ENCODE measurements at regions not wholly inside any gene's neighbourhood (a gene's known extent, or its start where the extent isn't known, plus 50 kb on each side); places are given as distances from the start of the nearest gene placed in this dataset.

GRCh38 chr13:86563308-86563707, 764.1 kb upstream of the SLITRK6 start:
- no peak for TF ChIP-seq POLR2AphosphoS5 (IDR thresholded peaks at IDR 0.05; ENCODE audit: borderline replicate concordance, low read depth, low read length)
- Histone ChIP-seq H3K36me3 (ENCODE audit: insufficient read depth, low read length) (no peaks in the 10 kb centered on the region), H3K9ac (ENCODE audit: insufficient read length) (no peak overlapping the region), H3K9me3 (ENCODE audit: low read depth, low read length) (no peaks in the 10 kb centered on the region), H3K4me3 (no peak overlapping the region), H3K27ac (no peak overlapping the region)
- no peak for DNase-seq (ENCODE audit: low read depth, low spot score)

- Histone ChIP-seq H3K36me3 (ENCODE audit: insufficient read depth, low read length) (no peaks in the 10 kb centered on the region), H3K27ac (no peak overlapping the region), H3K4me3 (no peak overlapping the region), H3K9me3 (ENCODE audit: low read depth, low read length) (no peaks in the 10 kb centered on the region), H3K9ac (ENCODE audit: insufficient read length) (no peak overlapping the region)
- TF ChIP-seq POLR2AphosphoS5 (IDR thresholded peaks at IDR 0.05; ENCODE audit: borderline replicate concordance, low read depth, low read length) (no peak), EZH2 (IDR thresholded peaks at IDR 0.05) (no peak), FOXP2 (optimal IDR thresholded peaks at IDR 0.05; ENCODE audit: control extremely low read depth, extremely low read length, insufficient read depth) (no peak)
- DNase-seq (ENCODE audit: low read depth, low spot score) = no peak
These were observed 767.9 kb upstream of the SLITRK6 start for GRCh38 chr13:86567119-86567518.

GRCh38 chr13:86569119-86569518, 769.9 kb upstream of the SLITRK6 start:
- H3K9me3 ChIP-seq (ENCODE audit: low read depth, low read length) = no peaks in the 10 kb centered on the region
- H3K9ac ChIP-seq (ENCODE audit: insufficient read length) = no peak overlapping the region
- no peak for DNase-seq (ENCODE audit: low read depth, low spot score)
- no peak overlapping the region for H3K27ac ChIP-seq
- no peak overlapping the region for H3K4me3 ChIP-seq
- no peaks in the 10 kb centered on the region for H3K36me3 ChIP-seq (ENCODE audit: insufficient read depth, low read length)
- TF ChIP-seq EZH2 (IDR thresholded peaks at IDR 0.05) (no peak), FOXP2 (optimal IDR thresholded peaks at IDR 0.05; ENCODE audit: control extremely low read depth, extremely low read length, insufficient read depth) (no peak), POLR2AphosphoS5 (IDR thresholded peaks at IDR 0.05; ENCODE audit: borderline replicate concordance, low read depth, low read length) (no peak)

- Histone ChIP-seq H3K9me3 (ENCODE audit: low read depth, low read length) (no peaks in the 10 kb centered on the region), H3K27ac (no peak overlapping the region), H3K4me3 (no peak overlapping the region), H3K36me3 (ENCODE audit: insufficient read depth, low read length) (no peaks in the 10 kb centered on the region), H3K9ac (ENCODE audit: insufficient read length) (no peak overlapping the region)
- no peak for DNase-seq (ENCODE audit: low read depth, low spot score)
- no peak for TF ChIP-seq FOXP2 (optimal IDR thresholded peaks at IDR 0.05; ENCODE audit: control extremely low read depth, extremely low read length, insufficient read depth)
These were observed 770.8 kb upstream of the SLITRK6 start for GRCh38 chr13:86569974-86570373.

GRCh38 chr13:86572115-86572514, 772.9 kb upstream of the SLITRK6 start:
- Histone ChIP-seq H3K9me3 (ENCODE audit: low read depth, low read length) (no peaks in the 10 kb centered on the region), H3K4me3 (no peak overlapping the region), H3K27ac (no peak overlapping the region), H3K36me3 (ENCODE audit: insufficient read depth, low read length) (no peaks in the 10 kb centered on the region), H3K9ac (ENCODE audit: insufficient read length) (no peak overlapping the region)
- no peak for TF ChIP-seq EZH2 (IDR thresholded peaks at IDR 0.05)
- no peak for TF ChIP-seq FOXP2 (optimal IDR thresholded peaks at IDR 0.05; ENCODE audit: control extremely low read depth, extremely low read length, insufficient read depth)
- TF ChIP-seq POLR2AphosphoS5 (IDR thresholded peaks at IDR 0.05; ENCODE audit: borderline replicate concordance, low read depth, low read length) = no peak
- no peak for DNase-seq (ENCODE audit: low read depth, low spot score)

GRCh38 chr13:86579662-86580061, 780.4 kb upstream of the SLITRK6 start:
- no peak for DNase-seq (ENCODE audit: low read depth, low spot score)
- Histone ChIP-seq H3K9me3 (ENCODE audit: low read depth, low read length) (no peaks in the 10 kb centered on the region), H3K27ac (no peak overlapping the region), H3K4me3 (no peak overlapping the region), H3K9ac (ENCODE audit: insufficient read length) (no peak overlapping the region), H3K36me3 (ENCODE audit: insufficient read depth, low read length) (no peaks in the 10 kb centered on the region)
- TF ChIP-seq EZH2 (IDR thresholded peaks at IDR 0.05) = no peak
- no peak for TF ChIP-seq POLR2AphosphoS5 (IDR thresholded peaks at IDR 0.05; ENCODE audit: borderline replicate concordance, low read depth, low read length)
- no peak for TF ChIP-seq FOXP2 (optimal IDR thresholded peaks at IDR 0.05; ENCODE audit: control extremely low read depth, extremely low read length, insufficient read depth)

- no peak overlapping the region for H3K4me3 ChIP-seq
- no peak for TF ChIP-seq FOXP2 (optimal IDR thresholded peaks at IDR 0.05; ENCODE audit: control extremely low read depth, extremely low read length, insufficient read depth)
- TF ChIP-seq EZH2 (IDR thresholded peaks at IDR 0.05) = no peak
- no peak for TF ChIP-seq POLR2AphosphoS5 (IDR thresholded peaks at IDR 0.05; ENCODE audit: borderline replicate concordance, low read depth, low read length)
- DNase-seq (ENCODE audit: low read depth, low spot score) = no peak
- no peaks in the 10 kb centered on the region for H3K9me3 ChIP-seq (ENCODE audit: low read depth, low read length)
- H3K9ac ChIP-seq (ENCODE audit: insufficient read length) = no peak overlapping the region
- H3K36me3 ChIP-seq (ENCODE audit: insufficient read depth, low read length) = no peaks in the 10 kb centered on the region
- H3K27ac ChIP-seq = no peak overlapping the region
These were observed 782.5 kb upstream of the SLITRK6 start for GRCh38 chr13:86581706-86582105.

GRCh38 chr13:86584301-86584700, 785.1 kb upstream of the SLITRK6 start:
- H3K36me3 ChIP-seq (ENCODE audit: insufficient read depth, low read length) = no peaks in the 10 kb centered on the region
- TF ChIP-seq FOXP2 (optimal IDR thresholded peaks at IDR 0.05; ENCODE audit: control extremely low read depth, extremely low read length, insufficient read depth) (no peak), POLR2AphosphoS5 (IDR thresholded peaks at IDR 0.05; ENCODE audit: borderline replicate concordance, low read depth, low read length) (no peak), EZH2 (IDR thresholded peaks at IDR 0.05) (no peak)
- no peaks in the 10 kb centered on the region for H3K9me3 ChIP-seq (ENCODE audit: low read depth, low read length)
- H3K4me3 ChIP-seq = no peak overlapping the region
- DNase-seq (ENCODE audit: low read depth, low spot score) = no peak
- no peak overlapping the region for H3K9ac ChIP-seq (ENCODE audit: insufficient read length)
- no peak overlapping the region for H3K27ac ChIP-seq

GRCh38 chr13:86585835-86586234, 786.6 kb upstream of the SLITRK6 start:
- Histone ChIP-seq H3K9ac (ENCODE audit: insufficient read length) (no peak overlapping the region), H3K36me3 (ENCODE audit: insufficient read depth, low read length) (no peaks in the 10 kb centered on the region), H3K27ac (peak overlapping the region; percentile 26; the same call in 1 of the 2 replicates), H3K9me3 (ENCODE audit: low read depth, low read length) (no peaks in the 10 kb centered on the region), H3K4me3 (no peak overlapping the region)
- DNase-seq (ENCODE audit: low read depth, low spot score) = no peak
- TF ChIP-seq EZH2 (IDR thresholded peaks at IDR 0.05) (no peak), POLR2AphosphoS5 (IDR thresholded peaks at IDR 0.05; ENCODE audit: borderline replicate concordance, low read depth, low read length) (no peak), FOXP2 (optimal IDR thresholded peaks at IDR 0.05; ENCODE audit: control extremely low read depth, extremely low read length, insufficient read depth) (no peak)

Measured in SK-N-MC (cell line).